ENCODE measurements at regions not wholly inside any gene's neighbourhood (a gene's known extent, or its start where the extent isn't known, plus 50 kb on each side); places are given as distances from the start of the nearest gene placed in this dataset.

- intact Hi-C loops (cut with DNase I; ENCODE audit: low total_unique reads), result no loop called here
- Histone ChIP-seq H3K36me3 (no peaks in the 10 kb centered on the region), H3K27me3 (no peaks in the 10 kb centered on the region), H3K4me3 (no peak overlapping the region), H3K27ac (no peak overlapping the region), H3K9me3 (no peaks in the 10 kb centered on the region), H3K4me1 (no peaks in the 10 kb centered on the region)
- DNase-seq, result no peak
- TF ChIP-seq CTCF (IDR thresholded peaks at IDR 0.05), result no peak
Observed at GRCh38 chr13:109425821-109426689, 360.3 kb downstream of the IRS2 start.

- Histone ChIP-seq H3K36me3 (no peaks in the 10 kb centered on the region), H3K27ac (no peak overlapping the region), H3K4me3 (no peak overlapping the region), H3K27me3 (no peaks in the 10 kb centered on the region), H3K9me3 (no peaks in the 10 kb centered on the region), H3K4me1 (no peaks in the 10 kb centered on the region)
- intact Hi-C loops (cut with DNase I; ENCODE audit: low total_unique reads), result no loop called here
- TF ChIP-seq CTCF (IDR thresholded peaks at IDR 0.05), result no peak
- DNase-seq, result no peak
Observed at GRCh38 chr13:109422161-109422560, 364.2 kb downstream of the IRS2 start.

- H3K4me1 ChIP-seq, result no peaks in the 10 kb centered on the region
- H3K27ac ChIP-seq, result no peak overlapping the region
- DNase-seq, result no peak
- intact Hi-C loops (cut with DNase I; ENCODE audit: low total_unique reads), result no loop called here
- no peaks in the 10 kb centered on the region for H3K9me3 ChIP-seq
- H3K36me3 ChIP-seq, result no peaks in the 10 kb centered on the region
- H3K27me3 ChIP-seq, result no peaks in the 10 kb centered on the region
- H3K4me3 ChIP-seq, result no peak overlapping the region
- no peak for TF ChIP-seq CTCF (IDR thresholded peaks at IDR 0.05)
Observed at GRCh38 chr13:109419896-109420295, 366.5 kb downstream of the IRS2 start.

- Histone ChIP-seq H3K27ac (no peak overlapping the region), H3K9me3 (no peaks in the 10 kb centered on the region), H3K4me1 (no peaks in the 10 kb centered on the region), H3K27me3 (no peaks in the 10 kb centered on the region), H3K36me3 (no peaks in the 10 kb centered on the region), H3K4me3 (no peak overlapping the region)
- intact Hi-C loops (cut with DNase I; ENCODE audit: low total_unique reads), result no loop called here
- no peak for TF ChIP-seq CTCF (IDR thresholded peaks at IDR 0.05)
- DNase-seq, result no peak
Observed at GRCh38 chr13:109418111-109418510, 368.3 kb downstream of the IRS2 start.

GRCh38 chr13:109416001-109416400 lies 370.4 kb downstream of the IRS2 start:
- Histone ChIP-seq H3K27ac (no peak overlapping the region), H3K4me1 (peaks cover 0 to 15% (median 10%) of the 10 kb centered on the region in 4 donors), H3K27me3 (no peaks in the 10 kb centered on the region), H3K9me3 (no peaks in the 10 kb centered on the region), H3K4me3 (no peak overlapping the region), H3K36me3 (no peaks in the 10 kb centered on the region)
- DNase-seq, result no peak
- intact Hi-C loops (cut with DNase I; ENCODE audit: low total_unique reads), result no loop called here
- no peak for TF ChIP-seq CTCF (IDR thresholded peaks at IDR 0.05)
